ENCODE measurements at regions not wholly inside any gene's neighbourhood (a gene's known extent, or its start where the extent isn't known, plus 50 kb on each side); places are given as distances from the start of the nearest gene placed in this dataset.

DNA sequence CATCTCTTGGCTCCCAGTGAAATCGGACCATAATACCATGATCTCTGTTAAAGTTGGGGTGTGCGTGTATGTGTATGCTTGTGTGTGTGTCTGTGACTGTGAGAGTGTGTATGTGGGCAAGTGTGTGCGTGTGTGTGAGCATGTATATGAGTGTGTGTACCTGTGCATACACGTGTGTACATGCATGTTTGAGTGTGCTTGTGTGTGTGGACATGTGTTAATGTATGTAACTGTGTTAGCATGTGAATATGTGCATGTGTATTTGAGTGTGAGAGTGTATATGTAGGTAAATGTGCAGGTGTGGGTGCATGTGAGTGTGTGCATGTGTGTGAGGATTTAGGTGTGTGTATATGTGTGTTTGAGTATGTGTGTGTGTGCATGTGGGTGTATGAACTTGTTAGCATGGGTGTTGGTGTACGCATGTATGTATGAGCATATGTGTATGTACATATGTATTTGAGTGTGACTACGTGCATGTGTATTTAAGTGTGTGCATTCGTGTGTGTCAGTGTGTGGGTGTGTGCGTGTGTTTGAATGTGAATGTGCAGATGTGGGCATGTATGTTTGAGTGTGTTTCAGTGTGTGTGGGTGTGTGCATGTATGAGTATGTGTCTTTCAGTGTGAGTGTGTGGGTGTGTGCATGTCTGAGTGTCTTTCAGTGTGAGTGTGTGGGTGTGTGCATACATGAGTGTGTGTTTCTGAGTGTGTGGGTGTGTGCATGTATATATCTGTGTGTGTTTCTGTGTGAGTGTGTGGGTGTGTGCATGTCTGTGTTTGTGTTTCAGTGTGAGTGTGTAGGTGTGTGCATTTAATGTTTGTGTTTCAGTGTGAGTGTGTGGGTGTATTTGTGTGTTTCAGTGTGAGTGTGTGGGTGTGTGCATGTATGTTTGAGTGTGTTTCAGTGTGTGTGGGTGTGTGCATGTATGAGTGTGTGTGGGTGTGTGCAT lies 183.2 kb downstream of the SOX9 start:
- no peak for DNase-seq

DNA sequence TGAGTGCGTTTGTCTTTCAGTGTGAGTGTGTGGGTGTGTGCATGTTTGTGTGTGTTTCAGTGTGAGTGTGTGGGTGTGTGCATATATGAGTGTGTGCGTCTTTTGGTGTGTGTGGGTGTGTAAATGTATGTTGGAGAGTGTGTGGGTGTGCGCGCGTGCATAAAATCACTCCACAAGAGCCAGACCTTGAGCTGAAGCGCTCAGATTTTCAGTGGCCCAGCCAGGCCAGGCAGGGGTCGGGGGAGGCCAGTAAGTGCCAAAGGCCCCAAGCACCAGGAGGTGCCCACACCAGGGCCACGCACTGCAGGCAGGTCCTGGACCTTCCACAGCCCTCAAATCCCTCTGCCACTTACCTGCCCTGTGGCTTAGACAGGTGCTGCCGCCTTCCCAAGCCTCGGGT lies 184.0 kb downstream of the SOX9 start:
- DNase-seq = no peak

DNA sequence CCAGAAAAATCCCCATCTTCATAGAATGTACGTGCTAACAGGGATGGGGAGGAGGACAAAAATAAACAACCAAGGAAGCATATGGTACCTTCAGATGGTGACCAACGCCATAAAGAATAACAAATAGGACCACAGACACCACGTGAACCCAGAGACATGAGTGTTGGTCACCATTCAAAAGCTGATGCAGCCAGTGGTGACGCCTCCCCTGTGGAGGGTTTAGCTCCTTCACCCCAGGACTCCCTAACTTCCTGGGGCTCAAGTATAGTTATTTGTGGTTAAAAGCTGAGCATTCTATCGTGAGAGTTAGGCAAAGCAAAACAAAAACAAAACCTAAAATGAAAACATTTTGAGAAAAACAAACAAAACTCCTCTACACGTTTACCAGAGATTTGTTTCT lies 184.7 kb downstream of the SOX9 start:
- DNase-seq = no peak

DNA sequence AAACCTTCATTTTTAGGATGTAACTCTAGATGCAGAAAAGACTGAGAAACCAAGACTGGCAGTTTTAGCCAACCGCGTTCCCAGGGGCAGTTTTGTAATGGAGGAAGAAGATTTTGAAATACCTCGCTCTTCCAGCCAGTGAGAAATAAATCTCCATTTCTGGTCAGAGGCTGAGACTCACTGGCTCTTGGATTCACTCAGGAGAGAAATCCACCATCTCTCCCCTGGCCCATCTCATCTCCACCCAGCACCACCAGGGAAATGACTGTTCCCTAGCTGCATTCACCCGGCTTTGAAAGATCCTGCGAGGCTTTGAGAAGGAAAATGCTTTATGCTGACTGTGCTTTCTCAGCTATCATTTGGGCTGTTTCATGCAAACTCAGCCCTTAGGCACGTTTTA lies 185.2 kb downstream of the SOX9 start:
- DNase-seq = no peak

DNA sequence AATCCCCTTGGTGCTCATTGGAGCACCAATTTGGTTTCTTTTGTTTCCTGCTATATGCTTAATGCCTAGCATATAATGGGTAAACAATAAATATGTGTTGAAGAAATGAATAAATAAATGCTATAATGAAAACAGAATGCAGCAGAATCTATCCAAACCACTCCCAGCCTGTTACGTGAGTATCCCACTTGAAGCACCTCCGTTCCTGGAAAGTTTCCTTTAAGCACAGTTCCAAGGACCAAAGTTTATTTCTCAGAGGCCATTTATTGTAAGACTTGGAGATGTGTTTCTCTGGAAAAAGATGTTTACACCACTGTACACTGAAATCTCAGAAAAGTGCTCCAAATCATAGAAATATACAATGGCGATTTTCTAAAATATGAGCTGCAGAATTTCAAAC lies 187.0 kb downstream of the SOX9 start:
- DNase-seq = no peak

DNA sequence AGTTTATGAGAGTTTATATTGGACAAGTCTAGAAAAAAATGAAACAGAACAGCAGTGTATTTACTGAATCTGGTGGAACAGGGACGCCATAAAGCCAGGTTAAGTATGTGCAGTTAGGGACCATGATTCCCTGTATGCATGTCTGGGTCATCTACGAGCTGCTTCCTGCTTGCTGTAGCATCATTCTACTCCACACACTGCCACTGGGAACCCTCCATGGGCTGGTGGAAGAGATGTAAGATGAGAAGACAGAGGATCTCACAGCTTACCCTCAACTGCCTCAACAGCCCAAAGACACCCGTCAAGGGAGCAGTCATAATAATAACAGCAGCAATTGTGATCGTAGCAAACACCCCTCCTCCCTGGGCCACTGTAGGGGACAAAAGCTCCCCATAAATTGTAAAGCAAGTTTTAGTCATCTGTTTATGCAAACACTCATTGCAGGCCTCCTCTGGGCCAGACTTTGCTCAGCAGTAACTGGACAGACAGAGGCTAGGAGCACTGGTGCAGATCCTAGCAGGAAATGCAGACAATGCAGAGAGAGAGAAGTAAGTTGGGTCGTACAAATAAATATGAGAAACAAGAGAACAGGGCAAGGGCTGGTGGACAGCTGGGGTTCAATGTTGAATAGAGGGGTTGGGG lies 188.0 kb downstream of the SOX9 start:
- no peak for DNase-seq

DNA sequence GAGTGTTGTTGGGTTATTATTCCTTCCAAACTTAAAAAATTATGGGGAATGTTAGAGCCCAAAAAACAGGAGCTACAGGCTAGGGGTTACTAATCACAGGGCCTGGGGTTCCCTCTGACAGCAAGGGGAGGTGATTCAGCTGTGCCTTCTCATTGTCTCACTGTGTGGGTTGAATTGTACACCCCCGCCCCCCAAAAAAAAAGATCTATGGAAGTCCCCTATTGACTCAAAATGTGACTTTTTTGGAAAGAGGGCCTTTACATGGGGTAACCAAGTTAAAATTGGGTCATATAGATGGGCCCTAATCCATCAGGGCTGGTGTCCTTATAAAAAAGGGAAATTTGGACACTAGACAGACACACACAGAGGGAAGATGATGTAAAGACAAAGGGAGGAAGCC lies 190.2 kb downstream of the SOX9 start:
- DNase-seq = no peak

DNA sequence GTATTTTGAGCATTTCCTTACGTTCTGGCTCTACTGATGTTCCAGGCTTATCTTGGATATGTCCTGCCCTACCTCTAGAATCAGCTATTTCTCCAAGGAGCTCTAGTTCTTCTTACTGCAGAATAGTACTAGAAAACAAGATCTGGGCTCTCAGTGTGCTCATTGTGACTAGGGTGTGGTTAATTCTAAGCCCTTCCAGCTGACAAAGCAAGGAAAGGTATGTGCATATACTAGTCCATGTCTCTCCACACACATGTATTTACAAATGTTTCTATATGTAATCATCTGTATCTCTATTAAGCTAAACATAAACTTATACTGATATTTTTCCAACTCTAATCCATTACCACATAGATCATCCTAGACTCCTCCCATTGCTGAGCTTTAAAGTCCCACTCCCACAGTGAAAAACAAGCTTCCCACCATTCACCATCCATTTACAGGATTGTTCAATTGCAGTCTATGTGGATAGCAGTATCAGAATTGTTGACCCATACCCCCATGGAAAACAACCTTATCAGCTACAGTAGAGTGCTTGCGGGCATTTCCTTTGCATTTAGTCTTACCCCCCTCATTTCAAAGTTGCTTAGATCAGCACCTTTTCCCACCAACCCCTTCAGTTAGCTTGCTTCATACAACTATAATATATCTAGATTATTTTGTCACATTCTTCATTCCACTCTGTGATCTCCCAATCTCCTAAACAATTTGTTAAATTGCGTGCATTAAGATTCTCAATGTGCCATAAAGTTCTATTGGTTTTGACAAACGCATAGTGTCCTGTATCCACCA lies 194.5 kb downstream of the SOX9 start:
- no peak for DNase-seq

DNA sequence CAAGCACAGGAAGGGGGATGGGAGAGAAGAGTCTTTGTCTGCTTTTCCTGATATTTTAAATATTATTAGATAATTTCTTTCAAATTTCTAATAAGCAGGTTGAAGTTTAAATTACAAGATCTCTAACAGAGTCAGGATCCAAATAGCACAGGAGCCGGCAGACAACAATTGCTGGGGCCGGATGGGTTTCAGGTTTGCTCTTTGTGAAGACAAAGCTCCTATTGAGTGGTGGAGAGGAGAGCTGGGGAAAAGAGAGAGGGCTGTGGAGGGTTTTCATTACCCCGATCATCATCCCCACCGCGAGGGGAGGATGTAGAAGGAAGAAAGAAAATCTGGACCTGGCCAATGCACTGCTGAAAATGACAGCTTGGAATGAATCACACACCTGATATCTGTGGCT lies 197.3 kb downstream of the SOX9 start:
- no peak for DNase-seq

DNA sequence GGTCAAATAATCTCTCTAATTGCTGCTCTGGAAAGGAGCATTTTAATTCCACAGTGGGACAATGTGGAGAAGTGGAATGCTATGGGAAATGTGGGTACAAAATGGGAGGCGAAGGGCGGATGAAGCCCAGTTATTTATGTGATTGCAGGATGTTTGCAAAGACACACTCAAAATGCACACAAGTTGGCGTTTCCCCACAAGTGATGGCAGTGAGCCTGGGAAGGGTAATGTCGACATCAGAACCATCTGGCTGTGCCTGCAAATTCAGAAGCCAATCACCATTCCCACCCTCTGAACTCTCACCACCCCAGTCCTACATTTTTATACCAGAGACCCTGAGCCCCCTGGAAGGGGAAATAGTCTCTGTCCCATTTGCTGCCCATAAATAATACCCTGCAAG lies 201.1 kb downstream of the SOX9 start:
- no peak for DNase-seq

DNA sequence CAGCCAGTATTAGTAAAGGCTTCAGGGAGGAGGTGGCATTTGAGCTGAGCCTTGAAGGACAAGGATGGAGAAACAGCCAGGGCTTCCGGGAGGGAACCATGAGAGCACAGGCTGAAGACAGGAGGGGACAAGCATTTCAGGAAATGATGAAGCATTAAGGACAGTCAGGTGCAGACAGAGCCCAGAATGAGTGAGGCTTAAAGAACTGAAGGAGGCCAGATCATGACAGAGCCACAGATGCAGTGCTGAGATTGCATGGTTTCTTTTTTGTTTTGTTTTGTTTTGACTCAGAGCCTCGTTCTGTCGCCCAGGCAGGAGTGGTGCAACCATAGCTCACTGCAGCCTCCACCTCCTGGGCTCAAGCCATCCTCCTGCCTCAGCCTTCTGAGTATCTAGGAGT lies 211.5 kb downstream of the SOX9 start:
- DNase-seq = no peak

DNA sequence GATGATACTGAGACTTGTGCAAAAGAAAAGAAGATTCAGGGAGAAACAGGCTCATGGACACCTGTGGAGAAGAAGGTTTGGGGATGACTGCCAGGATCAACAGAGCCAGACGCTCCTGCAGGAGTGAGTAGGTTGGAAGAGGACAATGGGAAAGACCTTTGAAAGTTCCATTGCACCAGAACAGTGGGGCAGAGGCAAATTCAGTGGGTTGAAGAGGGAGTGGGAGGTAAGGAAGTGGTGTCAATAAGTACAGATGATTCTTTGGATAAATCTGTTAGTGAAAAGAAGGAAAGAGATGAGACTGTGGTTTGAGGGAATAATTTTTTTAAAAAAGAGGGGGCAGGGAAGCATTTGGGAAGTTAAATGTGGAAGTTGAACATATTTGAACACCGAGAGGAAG lies 212.8 kb downstream of the SOX9 start:
- no peak for DNase-seq

DNA sequence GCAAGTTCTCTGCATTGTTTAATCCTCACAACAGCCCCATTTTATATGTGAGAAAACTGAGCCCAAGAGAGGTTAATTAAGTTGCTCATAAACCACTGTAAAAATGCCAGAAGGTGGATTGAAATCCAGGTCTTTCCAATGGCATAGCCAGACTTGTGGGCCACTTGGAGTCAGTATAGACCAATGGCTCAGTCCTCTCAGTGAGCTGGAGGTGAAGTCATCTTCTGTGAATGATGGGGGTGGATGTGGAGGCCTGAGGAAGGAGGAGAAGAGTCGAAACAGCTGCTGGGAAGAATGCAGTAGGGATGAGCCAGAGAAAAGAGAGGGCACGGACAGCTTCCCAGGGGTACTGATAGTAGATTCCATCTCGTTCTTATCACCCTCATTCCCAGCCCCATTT lies 213.4 kb downstream of the SOX9 start:
- no peak for DNase-seq

DNA sequence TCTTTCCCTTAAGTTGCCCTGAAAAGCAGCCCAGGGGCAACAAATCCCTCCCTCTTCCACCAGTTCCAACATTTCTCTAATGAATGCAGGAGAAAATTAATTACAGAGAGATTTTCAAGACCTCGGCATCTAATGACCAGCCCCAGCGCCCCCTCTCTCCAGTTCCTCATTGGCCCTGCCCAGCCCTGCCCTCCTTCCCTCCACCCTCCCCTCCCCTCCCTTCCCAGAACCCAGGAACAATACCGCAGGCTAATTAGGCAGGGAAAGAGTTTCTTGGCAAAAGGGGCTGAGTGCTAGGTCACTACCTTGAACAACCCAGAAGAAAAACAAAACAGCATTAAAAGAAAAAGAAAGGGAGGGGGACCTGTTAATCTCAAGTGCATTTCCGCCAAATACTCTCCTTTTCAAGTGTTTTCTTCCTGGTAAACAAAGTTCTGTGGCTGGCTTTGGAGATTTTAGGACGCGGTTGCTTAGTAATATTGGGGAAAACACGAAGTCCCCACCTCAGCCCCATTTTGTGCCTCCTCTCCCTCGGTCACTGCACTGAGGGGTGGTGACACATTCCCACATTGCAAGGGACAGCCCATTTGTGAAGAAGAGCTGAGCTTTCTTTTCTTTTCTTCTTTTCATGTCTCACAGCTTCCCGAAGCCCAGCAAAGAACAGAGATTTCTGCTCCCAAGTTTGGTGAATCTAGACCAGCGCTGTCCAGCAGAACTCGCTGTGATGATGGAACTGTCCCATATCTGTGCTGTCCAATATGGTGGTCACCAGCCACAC lies 215.4 kb downstream of the SOX9 start:
- DNase-seq = no peak

DNA sequence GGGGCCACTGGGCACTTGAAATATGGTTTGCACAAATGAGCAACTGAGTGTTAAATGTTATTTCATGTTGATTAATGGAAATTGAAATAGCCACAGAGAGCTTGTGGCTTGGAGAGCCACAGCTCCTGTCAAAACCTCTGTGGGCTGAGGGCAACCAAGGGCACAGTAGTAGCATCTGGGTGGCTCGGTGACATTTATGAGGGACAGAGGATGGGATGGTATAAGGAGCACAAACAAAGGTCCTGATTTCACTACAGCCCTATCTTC lies 215.9 kb downstream of the SOX9 start:
- DNase-seq = no peak

DNA sequence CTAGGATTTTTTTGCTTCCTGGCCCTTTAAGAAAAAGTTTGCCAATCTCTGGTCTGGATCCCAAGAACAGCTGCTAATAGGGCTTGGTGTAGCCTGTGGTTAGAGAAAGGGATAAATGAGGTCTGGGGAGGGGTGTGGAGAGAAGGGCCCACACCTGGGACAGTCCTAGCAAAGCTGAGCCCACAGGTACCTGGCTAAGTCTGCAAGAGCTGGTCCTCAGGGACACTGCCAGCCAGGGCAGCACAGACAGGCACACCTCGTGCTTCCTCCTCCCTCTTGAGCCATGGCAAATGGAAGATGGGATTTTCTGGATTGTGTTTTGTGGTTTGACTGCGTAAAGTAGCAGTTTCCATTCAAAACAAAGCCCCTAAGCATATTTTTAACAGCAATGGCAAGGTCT lies 217.5 kb downstream of the SOX9 start:
- DNase-seq = no peak

DNA sequence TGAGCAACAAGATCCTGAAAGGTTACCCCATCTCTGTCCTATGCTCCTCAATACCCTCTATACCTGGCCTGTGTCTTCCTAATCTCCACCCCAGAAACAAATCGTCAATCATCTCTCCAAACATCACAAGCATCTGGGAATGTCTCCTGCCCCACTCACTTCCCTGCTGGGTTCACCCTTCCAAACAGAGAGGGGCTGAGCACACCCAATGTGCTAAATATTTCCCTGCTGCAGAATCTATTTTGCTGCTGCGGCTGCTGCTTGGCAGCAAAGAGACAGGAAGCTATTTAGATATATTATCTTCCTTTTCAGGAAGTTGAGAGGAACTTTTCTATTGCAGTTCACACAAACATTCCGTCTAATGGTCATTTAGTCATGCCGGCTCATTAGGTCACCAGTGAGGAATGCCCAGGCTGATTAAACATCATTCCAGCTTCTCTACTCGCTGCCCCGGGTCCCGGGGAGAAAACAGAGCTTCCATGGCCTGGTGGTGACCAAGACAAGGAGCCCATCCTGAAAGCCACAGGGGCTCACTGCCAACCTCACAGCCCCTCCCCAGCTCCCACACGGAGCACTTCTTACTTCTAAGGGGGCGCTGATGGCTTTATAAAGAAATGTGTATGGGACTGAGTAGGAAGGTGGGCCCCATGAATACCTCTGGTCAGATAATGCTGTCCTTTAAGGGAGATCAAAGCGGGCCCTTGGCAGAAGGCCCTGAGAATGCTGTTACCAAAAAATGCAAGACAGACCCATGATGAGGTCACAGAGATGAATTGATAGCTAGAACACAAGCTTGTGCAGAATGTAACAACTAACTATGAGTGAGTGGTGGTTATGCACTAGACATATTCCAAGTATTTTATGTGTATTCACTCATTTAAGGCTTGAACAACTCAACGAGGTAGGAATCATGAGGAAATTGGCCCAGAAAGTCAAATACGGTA lies 218.3 kb downstream of the SOX9 start:
- DNase-seq = no peak

DNA sequence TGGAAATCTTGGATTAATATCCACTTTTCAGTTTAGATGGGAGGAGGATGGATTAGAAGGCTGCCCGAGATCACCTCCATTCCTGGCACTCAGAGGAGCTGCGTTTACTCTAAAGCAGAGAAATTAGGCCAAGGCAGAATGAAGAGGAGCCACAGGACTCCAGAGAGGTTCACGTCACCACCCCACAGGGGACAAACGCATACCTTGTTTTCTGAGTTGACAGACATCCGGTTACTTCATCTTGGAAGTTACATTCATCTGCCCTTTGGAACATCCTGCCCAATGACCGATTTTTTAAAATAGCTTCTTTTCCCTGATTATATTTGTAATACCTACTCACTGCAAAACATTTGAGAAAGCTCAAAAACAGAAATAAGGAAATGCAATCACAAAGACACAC lies 220.0 kb downstream of the SOX9 start:
- no peak for DNase-seq

DNA sequence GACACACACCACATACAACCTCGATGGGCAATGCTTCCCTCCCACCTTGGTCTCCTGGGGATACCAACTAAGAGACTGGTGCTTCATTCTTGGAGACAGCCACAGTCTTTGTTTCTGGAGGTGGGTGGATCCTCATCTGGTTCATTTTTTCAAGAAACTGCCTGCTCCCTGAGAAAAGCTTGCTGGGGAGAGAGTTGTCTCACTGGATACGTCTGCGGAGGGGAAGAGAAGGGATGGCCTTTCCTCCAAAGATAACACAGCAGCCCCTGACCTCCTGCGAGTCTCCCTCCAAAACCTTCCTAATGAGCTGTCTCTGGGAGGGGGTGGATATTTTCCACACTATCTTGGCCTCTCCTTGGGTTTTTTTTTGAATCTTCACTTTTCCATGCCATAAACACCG lies 221.2 kb downstream of the SOX9 start:
- DNase-seq = no peak

DNA sequence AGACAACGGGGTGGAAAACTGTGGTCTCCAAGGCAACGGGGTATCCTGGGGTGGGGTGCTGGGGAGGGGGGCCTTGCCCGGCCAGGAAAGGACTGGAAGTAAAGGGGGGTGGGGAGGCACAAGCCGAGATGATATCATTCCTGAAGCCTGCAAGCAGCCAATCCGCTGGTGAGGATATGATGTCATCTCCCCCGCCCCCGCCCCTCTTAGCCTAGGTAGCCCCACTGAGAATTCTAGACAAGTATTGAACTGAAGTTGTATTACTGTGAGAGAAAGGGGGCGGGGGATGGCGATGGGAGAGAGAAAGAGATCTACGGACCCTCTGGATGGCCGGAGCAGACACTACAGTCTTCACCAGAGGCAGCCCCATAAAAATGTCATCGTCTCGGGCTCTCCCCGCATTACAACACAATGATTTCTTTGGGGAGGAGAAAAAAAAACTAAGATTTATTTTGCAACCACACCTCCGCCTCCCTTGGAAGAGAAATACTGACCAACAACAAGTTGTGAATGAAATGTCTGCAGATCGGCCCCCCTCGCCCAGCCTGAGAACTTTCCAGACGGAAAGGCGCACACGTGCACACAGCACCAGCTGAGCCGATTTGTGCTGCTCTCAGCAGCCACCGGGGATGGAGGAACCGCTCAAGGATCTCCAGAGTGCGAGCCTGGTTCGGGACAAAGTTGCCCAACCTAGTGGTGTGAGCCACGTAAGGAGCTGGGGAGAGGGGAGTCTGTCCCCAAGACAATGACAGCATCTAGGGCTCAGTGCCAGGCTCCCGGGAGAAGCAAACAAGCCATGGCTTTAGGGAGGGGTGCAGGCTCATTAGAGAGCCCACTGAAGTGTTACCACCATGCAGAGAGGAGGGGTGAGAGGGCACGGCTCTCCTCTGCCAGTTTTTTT lies 222.1 kb downstream of the SOX9 start:
- DNase-seq = no peak

DNA sequence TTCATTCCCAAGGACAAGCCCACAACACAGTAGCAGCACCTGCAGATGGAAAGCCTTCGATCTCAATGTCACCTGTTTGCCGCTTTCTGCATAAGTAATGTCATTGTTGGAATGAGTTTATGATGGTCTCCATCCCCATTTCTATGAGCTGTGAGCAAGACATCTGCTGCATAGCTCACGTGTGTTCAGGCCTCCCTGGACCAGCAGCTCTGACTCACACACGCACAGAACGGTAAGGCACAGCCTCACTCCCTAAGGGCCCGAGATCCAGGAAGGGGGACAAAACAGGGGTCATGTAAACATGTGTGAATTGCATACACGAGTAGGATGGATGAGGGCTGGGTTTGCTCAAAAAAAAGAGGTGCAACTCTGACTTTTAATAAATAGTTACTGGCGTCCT lies 223.1 kb downstream of the SOX9 start:
- DNase-seq = no peak

Measured in CD4-positive, alpha-beta T cell treated with Interleukin-1 beta for 1 hour (primary cell).